ENCODE measurements at regions not wholly inside any gene's neighbourhood (a gene's known extent, or its start where the extent isn't known, plus 50 kb on each side); places are given as distances from the start of the nearest gene placed in this dataset.

GRCh38 chr10:128522551-128523308, 396.5 kb upstream of the MKI67 start:
- intact Hi-C loops (cut with micrococcal nuclease) = no loop called here

- intact Hi-C loops (cut with micrococcal nuclease) = no loop called here
Measured at GRCh38 chr10:128525444-128525843, 399.2 kb upstream of the MKI67 start.

- intact Hi-C loops (cut with micrococcal nuclease) = no loop called here
Measured at GRCh38 chr10:128525936-128526335, 399.7 kb upstream of the MKI67 start.

- intact Hi-C loops (cut with micrococcal nuclease) = no loop called here
Measured at GRCh38 chr10:128526791-128527375, 400.7 kb upstream of the MKI67 start.

- intact Hi-C loops (cut with micrococcal nuclease) = no loop called here
Measured at GRCh38 chr10:128527711-128528110, 401.5 kb upstream of the MKI67 start.

GRCh38 chr10:128528167-128528566, 401.9 kb upstream of the MKI67 start:
- intact Hi-C loops (cut with micrococcal nuclease) = no loop called here

GRCh38 chr10:128528781-128529180, 402.6 kb upstream of the MKI67 start:
- intact Hi-C loops (cut with micrococcal nuclease) = no loop called here

- intact Hi-C loops (cut with micrococcal nuclease) = no loop called here
Measured at GRCh38 chr10:128529225-128529624, 403.0 kb upstream of the MKI67 start.

- intact Hi-C loops (cut with micrococcal nuclease) = loop anchor here (1.0 kb wide), 1 partner anchor 266 kb away; no protein-coding TSS in a partner anchor
Measured at GRCh38 chr10:128530301-128530700, 404.1 kb upstream of the MKI67 start.

- intact Hi-C loops (cut with micrococcal nuclease) = loop anchor here (1.0 kb wide), 1 partner anchor 267 kb away; no protein-coding TSS in a partner anchor
Measured at GRCh38 chr10:128530946-128531345, 404.7 kb upstream of the MKI67 start.

- intact Hi-C loops (cut with micrococcal nuclease) = no loop called here
Measured at GRCh38 chr10:128534686-128535085, 408.5 kb upstream of the MKI67 start.

- intact Hi-C loops (cut with micrococcal nuclease) = no loop called here
Measured at GRCh38 chr10:128536259-128536658, 410.0 kb upstream of the MKI67 start.

GRCh38 chr10:128537834-128538330, 411.7 kb upstream of the MKI67 start:
- intact Hi-C loops (cut with micrococcal nuclease) = no loop called here

- intact Hi-C loops (cut with micrococcal nuclease) = no loop called here
Measured at GRCh38 chr10:128538671-128539070, 412.4 kb upstream of the MKI67 start.

GRCh38 chr10:128539510-128540127, 413.4 kb upstream of the MKI67 start:
- intact Hi-C loops (cut with micrococcal nuclease) = no loop called here

GRCh38 chr10:128540128-128540762, 414.0 kb upstream of the MKI67 start:
- intact Hi-C loops (cut with micrococcal nuclease) = no loop called here

GRCh38 chr10:128540781-128541761, 414.8 kb upstream of the MKI67 start:
- intact Hi-C loops (cut with micrococcal nuclease) = no loop called here

- intact Hi-C loops (cut with micrococcal nuclease) = no loop called here
Measured at GRCh38 chr10:128541926-128542475, 415.8 kb upstream of the MKI67 start.

- intact Hi-C loops (cut with micrococcal nuclease) = no loop called here
Measured at GRCh38 chr10:128542659-128543058, 416.4 kb upstream of the MKI67 start.

- intact Hi-C loops (cut with micrococcal nuclease) = no loop called here
Measured at GRCh38 chr10:128543151-128543550, 416.9 kb upstream of the MKI67 start.

Measured in T-helper 1 cell treated with Interleukin-12 subunit alpha and Interleukin-12 subunit beta and Interleukin-4 antibody, amounts not matched to agents 30 ng/mL and 1 ng/mL, for 36 hours (primary cell).